Endothelial cell of umbilical vein (primary cell): ENCODE measurements at regions not wholly inside any gene's neighbourhood (a gene's known extent, or its start where the extent isn't known, plus 50 kb on each side); places are given as distances from the start of the nearest gene placed in this dataset.
"Not testable (repeated sequence)": the region's sequence is repeated elsewhere in the genome, so short reads cannot be mapped to it uniquely, and the experiment has no call there.

Source experiments
- BruUV-seq: library from RNA; stranded (reverse); fragments of 400-500 nt; replicated peaks from 2 replicates; lab custom pipeline; 2021; lab: Mats Ljungman, UMichigan
- CTCF ChIA-PET: fragments of 300-600, 350-600 bp; sonication (Branson Sonifier 250); formaldehyde crosslinking; loops from one replicate; lab custom pipeline; 2021; ENCODE audit warnings: antibody characterized with exemption, inconsistent platforms; lab: Charles Lee
- POLR2A ChIA-PET: fragments of 300-600, 350-600 bp; sonication (Branson Sonifier 250); formaldehyde crosslinking; loops from one replicate; lab custom pipeline; 2021; ENCODE audit warnings: antibody characterized with exemption, inconsistent platforms; lab: Charles Lee
- DNase-seq: peaks from one replicate; pipeline ENCODE4 v3.0.0-alpha.2; 2011; ENCODE audit warnings: low read depth, low spot score
- FAIRE-seq: peaks from 2 replicates; lab custom pipeline; 2011; peaks lifted over from hg19 to GRCh38; lab: Jason Lieb, UNC
- H2AFZ ChIP-seq: 2 replicates; pipeline ENCODE4 v1.6.0; 2012; ENCODE audit warnings: low read depth, low read length, control low read depth, inconsistent platforms
- H3K27ac ChIP-seq: 2 replicates; pipeline ENCODE4 v1.5.1; 2011; ENCODE audit warnings: low read depth, mild to moderate bottlenecking, control low read depth, low read length, moderate library complexity; ENCODE audit not compliant: insufficient read depth
- H3K27me3 ChIP-seq, 2 experiments: 2 replicates each; pipeline versions ENCODE4 v1.6.0 to v1.6.1; 2011; ENCODE audit warnings: low read length in 2 of 2, mixed read lengths in 1 of 2; ENCODE audit not compliant: control insufficient read depth in 2 of 2, insufficient read depth in 2 of 2
- H3K36me3 ChIP-seq, 2 experiments: 2 replicates in 1 of 2; 3 replicates in 1 of 2; pipeline ENCODE4 v1.5.1; 2011; ENCODE audit warnings: low read length in 2 of 2, mild to moderate bottlenecking in 1 of 2, moderate library complexity in 1 of 2; ENCODE audit not compliant: control insufficient read depth in 2 of 2, insufficient read depth in 2 of 2; ENCODE audit errors: extremely low read depth in 1 of 2
- H3K4me1 ChIP-seq: 3 replicates; pipeline ENCODE4 v1.5.1; 2011; ENCODE audit warnings: mild to moderate bottlenecking, low read length; ENCODE audit not compliant: control insufficient read depth, insufficient read depth; ENCODE audit errors: extremely low read depth
- H3K4me2 ChIP-seq: 2 replicates; pipeline ENCODE4 v1.6.1; 2011; ENCODE audit warnings: low read length, control low read depth, mixed read lengths; ENCODE audit not compliant: insufficient read depth
- H3K4me3 ChIP-seq, 3 experiments: fragments of 200-600 bp in 1 of 3; sonication (generic), shearing (Covaris generic) in 1 of 3; replicated peaks in 1 of 3; 2 replicates each; pipeline ENCODE4 v1.5.1; 2011 to 2016; ENCODE audit warnings: control low read depth in 3 of 3, low read length in 3 of 3, mild to moderate bottlenecking in 2 of 3, inconsistent platforms in 1 of 3, low read depth in 1 of 3, moderate library complexity in 1 of 3; ENCODE audit not compliant: insufficient read depth in 1 of 3
- H3K79me2 ChIP-seq: 2 replicates; pipeline ENCODE4 v1.6.0; 2012; ENCODE audit warnings: low read length, inconsistent platforms; ENCODE audit not compliant: control insufficient read depth, insufficient read depth
- H3K9ac ChIP-seq: replicated peaks from 2 replicates; pipeline ENCODE3; 2011; ENCODE audit warnings: low read length, control low read depth; ENCODE audit not compliant: insufficient read depth; ENCODE audit errors: extremely low read depth
- H3K9me1 ChIP-seq: replicated peaks from 3 replicates; pipeline ENCODE4 v1.6.0; 2011; ENCODE audit warnings: mild to moderate bottlenecking, low read length; ENCODE audit not compliant: control insufficient read depth, insufficient read depth; ENCODE audit errors: extremely low read depth
- H3K9me3 ChIP-seq: replicated peaks from 2 replicates; pipeline ENCODE4 v1.5.1; 2012; ENCODE audit warnings: low read length, inconsistent platforms; ENCODE audit not compliant: control insufficient read depth, insufficient read depth
- H4K20me1 ChIP-seq: replicated peaks from 2 replicates; pipeline ENCODE3; 2011; ENCODE audit warnings: mild to moderate bottlenecking, low read length; ENCODE audit not compliant: control insufficient read depth, insufficient read depth; ENCODE audit errors: extremely low read depth
- EZH2 ChIP-seq: IDR thresholded peaks from 2 replicates; pipeline ENCODE4 v1.6.1; 2012; ENCODE audit warnings: borderline replicate concordance, low read depth, mild to moderate bottlenecking, moderate library complexity, low read length, inconsistent platforms; ENCODE audit not compliant: severe bottlenecking
- GATA2 ChIP-seq: IDR thresholded peaks from 2 replicates; pipeline ENCODE4 v1.7.0; 2011; ENCODE audit warnings: low read depth, mild to moderate bottlenecking, moderate library complexity, mixed read lengths, low read length; ENCODE audit not compliant: insufficient read length, insufficient read depth
- JUN ChIP-seq: IDR thresholded peaks from 2 replicates; pipeline ENCODE4 v1.6.1; 2011; ENCODE audit warnings: borderline replicate concordance, low read depth; ENCODE audit not compliant: insufficient read length, insufficient read depth
- MYC ChIP-seq: IDR thresholded peaks from one replicate; pipeline ENCODE4 v1.6.1; 2011; ENCODE audit warnings: mild to moderate bottlenecking, low read depth, low read length
- POLR2AphosphoS5 ChIP-seq: IDR thresholded peaks from 2 replicates; pipeline ENCODE4 v1.6.1; 2012; ENCODE audit warnings: low read depth, mild to moderate bottlenecking, control low read depth, low read length, moderate library complexity; ENCODE audit not compliant: insufficient read depth
- dilution Hi-C: fragments of 300-500 bp; cut with MboI; formaldehyde crosslinking; loops from one replicate; pipeline ENCODE4 v1.15.0; 2019; ENCODE audit warnings: low sequenced_read_pairs; ENCODE audit not compliant: extremely low pct_ligation_motif_present
- intact Hi-C: fragments of 100-400 bp; cut with micrococcal nuclease; formaldehyde crosslinking; loops from one replicate; pipeline ENCODE4 v1.10.0; 2022
- TF ChIP-seq, protein P1 (sequence below): IDR thresholded peaks from 2 replicates; pipeline ENCODE4 v1.6.1; 2011; ENCODE audit not compliant: insufficient read depth, insufficient read length

DNA sequence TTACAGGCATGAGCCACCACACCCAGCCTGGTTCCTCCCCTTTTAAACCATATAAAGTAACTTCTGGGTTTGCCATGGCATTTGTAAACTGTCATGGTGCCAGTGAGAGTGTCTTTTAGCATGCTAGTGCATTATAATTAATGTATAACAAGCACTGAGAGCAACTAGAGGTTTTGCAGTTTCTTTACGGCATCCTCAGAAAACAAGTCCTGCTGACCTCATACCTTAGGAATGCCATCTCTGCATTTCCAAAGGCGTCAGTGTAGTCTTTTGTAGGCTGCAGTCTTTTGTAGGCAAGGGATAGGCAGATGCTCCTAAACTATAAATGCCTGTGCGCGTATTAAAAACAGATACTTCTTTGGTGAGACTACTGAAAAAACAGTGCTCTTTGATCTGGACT lies 75.0 kb upstream of the EZR start:
- Histone ChIP-seq H3K9me3 (no peaks in the 10 kb centered on the region), H3K4me1 (no peaks in the 10 kb centered on the region), H3K27ac (no peak overlapping the region), H3K36me3 (no peaks in the 10 kb centered on the region), H3K79me2 (no peaks in the 10 kb centered on the region), H4K20me1 (no peaks in the 10 kb centered on the region), H3K9ac (no peak overlapping the region), H3K9me1 (no peaks in the 10 kb centered on the region), H3K4me3 (no peak overlapping the region), H3K4me2 (no peak overlapping the region), H3K27me3 (no peaks in the 10 kb centered on the region), H2AFZ (no peak overlapping the region)
- ChIA-PET CTCF (interaction anchor here (0.7 kb wide), 1 partner anchor 188 kb away, joined by 3 read pairs; no protein-coding TSS in a partner anchor), POLR2A (no interaction called here)
- dilution Hi-C loops (no loop called here), intact Hi-C loops (no loop called here)
- FAIRE-seq (no peak), DNase-seq (peak; percentile 5)
- TF ChIP-seq MYC (no peak), JUN (no peak), GATA2 (no peak), EZH2 (no peak)
- no TSS peak for BruUV-seq

DNA sequence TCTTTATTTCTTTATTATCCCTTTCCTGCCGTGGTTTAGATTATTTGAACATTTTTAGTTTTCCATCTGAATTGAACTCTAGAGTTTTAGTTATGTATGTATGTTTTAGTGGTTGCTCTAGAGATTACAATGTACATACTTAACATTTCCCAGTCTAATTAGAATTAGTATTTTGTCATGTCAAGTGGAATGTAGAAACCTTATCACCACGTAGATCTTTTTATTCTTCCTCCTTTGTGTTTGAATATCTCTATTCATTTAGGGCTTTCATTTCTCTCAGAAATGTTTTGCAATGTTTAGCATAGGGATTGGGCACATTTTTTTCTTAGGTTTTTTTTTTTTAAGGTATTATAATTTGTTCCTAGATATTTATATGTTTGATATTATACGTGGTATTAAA lies 73.1 kb upstream of the EZR start:
- ChIA-PET CTCF (no interaction called here), POLR2A (no interaction called here)
- Histone ChIP-seq H4K20me1 (no peaks in the 10 kb centered on the region), H3K4me1 (no peaks in the 10 kb centered on the region), H3K36me3 (no peaks in the 10 kb centered on the region), H3K27me3 (no peaks in the 10 kb centered on the region), H3K4me3 (no peak overlapping the region), H3K9me3 (no peaks in the 10 kb centered on the region), H3K9ac (no peak overlapping the region), H3K27ac (no peak overlapping the region), H3K9me1 (no peaks in the 10 kb centered on the region), H3K79me2 (no peaks in the 10 kb centered on the region), H2AFZ (no peak overlapping the region), H3K4me2 (no peak overlapping the region)
- no TSS peak for BruUV-seq
- intact Hi-C loops (no loop called here), dilution Hi-C loops (no loop called here)
- FAIRE-seq, result no peak
- no peak for DNase-seq
- TF ChIP-seq POLR2AphosphoS5, result no peak
- no peak for TF ChIP-seq JUN
- no peak for TF ChIP-seq GATA2
- no peak for TF ChIP-seq EZH2
- TF ChIP-seq, protein P1, sequence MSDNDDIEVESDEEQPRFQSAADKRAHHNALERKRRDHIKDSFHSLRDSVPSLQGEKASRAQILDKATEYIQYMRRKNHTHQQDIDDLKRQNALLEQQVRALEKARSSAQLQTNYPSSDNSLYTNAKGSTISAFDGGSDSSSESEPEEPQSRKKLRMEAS, result no peak

DNA sequence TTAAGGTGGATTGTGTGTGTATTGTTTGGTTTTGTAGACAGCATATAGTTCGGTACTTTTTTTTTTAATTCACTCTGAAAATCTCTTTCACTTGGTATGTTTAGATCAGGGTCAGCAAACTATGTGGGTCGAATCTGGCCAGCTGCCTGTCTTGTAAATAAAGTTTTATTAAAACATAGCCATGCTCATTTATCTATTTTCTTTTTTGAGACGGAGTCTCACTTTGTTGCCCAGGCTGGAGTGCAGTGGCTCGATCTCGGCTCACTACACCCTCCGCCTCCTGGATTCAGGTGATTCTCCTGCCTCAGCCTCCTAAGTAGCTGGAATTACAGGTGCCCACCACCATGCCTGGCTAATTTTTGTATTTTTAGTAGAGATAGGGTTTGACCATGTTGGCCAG lies 72.4 kb upstream of the EZR start:
- H4K20me1 ChIP-seq, dilution Hi-C loops, H3K27me3 ChIP-seq, FAIRE-seq, H3K36me3 ChIP-seq, H3K4me2 ChIP-seq, H3K4me3 ChIP-seq, H2AFZ ChIP-seq, intact Hi-C loops, CTCF ChIA-PET, BruUV-seq, H3K4me1 ChIP-seq, H3K27ac ChIP-seq, DNase-seq, H3K9me3 ChIP-seq, H3K9me1 ChIP-seq, POLR2A ChIA-PET, H3K9ac ChIP-seq, H3K79me2 ChIP-seq: not testable (repeated sequence)
